GM19025 (cell line): ENCODE measurements at regions not wholly inside any gene's neighbourhood (a gene's known extent, or its start where the extent isn't known, plus 50 kb on each side); places are given as distances from the start of the nearest gene placed in this dataset.

Experiments
- ATAC-seq: cut with Tn5 transposase; IDR thresholded peaks from one replicate; pipeline ENCODE4 v1.9.1; 2021; ENCODE audit warnings: mild to moderate bottlenecking, low read depth, moderate library complexity; ENCODE audit not compliant: unreplicated experiment

- ATAC-seq, result no peak
Observed at GRCh38 chr6:19127081-19127480, 710.1 kb upstream of the ID4 start.

GRCh38 chr6:19128701-19129100, 708.5 kb upstream of the ID4 start:
- no peak for ATAC-seq

- ATAC-seq, result no peak
Observed at GRCh38 chr6:19135706-19136105, 701.5 kb upstream of the ID4 start.

DNA sequence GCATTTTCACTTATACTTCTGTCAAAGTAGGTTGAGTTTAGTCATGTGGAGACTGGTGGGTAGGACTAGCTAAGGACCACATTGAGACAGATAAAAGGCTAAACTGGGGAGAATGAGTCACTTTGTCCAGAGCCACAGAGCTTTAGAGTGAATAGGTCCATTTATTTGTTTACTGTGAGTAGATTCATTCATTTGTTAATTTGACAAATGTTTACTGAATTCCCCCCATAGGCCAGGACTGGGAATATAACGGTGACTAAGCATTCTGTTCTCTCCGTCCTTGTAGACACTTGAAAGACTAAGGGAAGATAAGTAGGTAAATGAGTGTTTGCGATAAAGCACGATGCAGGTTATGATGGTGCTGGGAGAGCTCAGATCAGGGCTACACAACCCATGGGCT, 699.7 kb upstream of the ID4 start:
- no peak for ATAC-seq

DNA sequence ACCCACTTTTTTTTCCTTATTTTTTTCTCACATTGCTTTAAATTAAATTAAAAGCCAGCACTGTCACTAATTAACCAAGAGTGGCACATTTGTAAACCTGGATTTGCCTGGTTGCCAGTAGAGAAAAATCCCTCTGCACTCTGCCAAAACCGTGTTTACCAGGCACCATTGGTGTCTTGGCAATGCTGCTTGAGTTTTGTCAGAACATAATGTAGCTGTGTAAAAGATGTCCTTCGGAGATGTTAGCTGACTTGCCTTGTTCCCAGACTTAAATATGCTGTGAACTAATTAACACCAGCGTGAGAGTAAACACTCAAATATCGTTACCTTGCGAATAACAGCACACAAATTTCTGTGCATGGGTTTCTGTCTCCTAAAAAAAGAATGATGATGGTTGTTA, 694.9 kb upstream of the ID4 start:
- ATAC-seq, result no peak

DNA sequence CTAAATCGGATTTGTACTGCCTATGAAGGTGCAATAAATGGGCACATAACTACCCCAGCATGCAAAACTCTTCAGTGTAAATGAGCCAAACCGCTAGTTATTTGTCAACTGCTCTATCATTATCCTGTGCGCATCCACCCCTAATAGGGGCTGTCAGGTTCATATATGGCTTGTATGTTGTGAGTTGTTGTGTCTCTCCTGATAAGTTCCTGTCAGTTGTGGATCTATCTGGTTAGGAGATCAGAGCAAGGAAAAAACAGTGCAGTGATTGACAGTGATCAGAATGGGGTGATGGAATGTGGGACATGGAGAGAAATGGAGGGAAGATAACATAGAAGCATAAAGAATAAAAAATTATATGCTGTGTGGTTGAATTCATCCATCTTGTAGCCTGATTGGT, 686.9 kb upstream of the ID4 start:
- no peak for ATAC-seq

DNA sequence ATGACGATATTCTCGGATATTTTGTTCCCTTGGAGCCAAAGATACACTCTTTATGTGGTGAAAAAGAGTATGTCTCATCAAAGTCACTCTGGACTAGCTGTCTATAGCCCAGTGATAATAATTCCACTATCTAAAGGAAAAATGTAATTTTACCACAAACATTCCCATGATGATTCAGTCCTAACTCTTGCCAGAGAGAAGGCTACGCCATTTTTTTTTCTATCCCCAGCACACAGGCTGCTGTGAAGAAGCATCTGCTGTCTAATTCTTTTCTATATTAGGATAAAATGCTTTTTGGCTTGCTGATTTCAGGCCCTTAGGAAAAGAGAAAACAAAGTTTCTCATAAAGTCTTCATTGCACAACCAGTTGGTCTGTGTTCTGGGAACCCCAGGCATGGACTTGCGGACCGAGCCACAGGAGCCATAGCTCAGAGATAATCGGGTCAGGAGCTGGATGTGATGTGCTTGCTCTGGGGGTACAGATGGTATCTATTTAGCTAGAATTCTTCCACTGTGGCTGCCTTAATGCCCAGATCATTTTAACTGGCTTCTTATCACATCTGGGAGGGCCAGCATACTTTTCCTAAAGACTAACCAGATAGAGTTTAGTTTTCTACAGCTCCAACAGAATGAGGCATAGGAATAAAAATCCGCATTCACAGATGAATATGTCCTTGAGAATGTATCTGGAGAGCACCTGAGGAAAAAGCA, 683.7 kb upstream of the ID4 start:
- ATAC-seq, result no peak

DNA sequence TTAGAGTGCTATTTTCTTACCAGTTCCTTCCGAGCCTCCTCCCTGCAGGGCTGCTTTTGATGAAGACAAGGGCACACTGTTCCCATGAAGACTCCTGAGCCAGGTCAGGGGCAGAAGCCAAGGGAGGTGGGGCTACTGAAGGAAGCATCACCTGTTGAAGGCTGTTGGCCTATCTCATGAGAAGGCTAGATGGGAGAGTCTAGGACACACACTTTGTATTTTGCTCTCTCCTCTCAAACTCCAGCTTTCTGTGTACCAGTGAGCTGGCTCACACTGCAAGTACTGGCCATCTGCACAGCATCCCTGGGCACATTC, 683.2 kb upstream of the ID4 start:
- ATAC-seq, result no peak

DNA sequence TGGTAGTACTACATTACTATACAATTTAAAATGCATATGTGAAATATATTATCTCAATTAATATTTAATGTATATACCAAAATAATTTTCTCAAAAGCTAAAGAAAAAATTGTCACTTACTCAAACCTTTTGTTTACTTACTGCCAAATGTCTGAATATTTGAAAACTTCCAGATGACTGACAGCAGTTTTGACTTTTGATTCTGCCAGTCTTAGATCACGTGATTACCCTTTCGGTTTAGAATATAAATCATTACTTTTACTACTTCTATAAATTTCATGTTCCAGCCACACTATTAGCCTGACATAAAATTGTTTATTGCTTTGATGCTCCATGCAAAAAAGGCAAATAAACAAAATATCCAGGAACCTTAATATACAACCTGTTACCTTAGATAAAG, 680.7 kb upstream of the ID4 start:
- no peak for ATAC-seq

- ATAC-seq, result no peak
Observed at GRCh38 chr6:19157486-19157885, 679.7 kb upstream of the ID4 start.

- ATAC-seq, result no peak
Observed at GRCh38 chr6:19158586-19158985, 678.6 kb upstream of the ID4 start.

GRCh38 chr6:19159089-19159488, 678.1 kb upstream of the ID4 start:
- ATAC-seq, result no peak

DNA sequence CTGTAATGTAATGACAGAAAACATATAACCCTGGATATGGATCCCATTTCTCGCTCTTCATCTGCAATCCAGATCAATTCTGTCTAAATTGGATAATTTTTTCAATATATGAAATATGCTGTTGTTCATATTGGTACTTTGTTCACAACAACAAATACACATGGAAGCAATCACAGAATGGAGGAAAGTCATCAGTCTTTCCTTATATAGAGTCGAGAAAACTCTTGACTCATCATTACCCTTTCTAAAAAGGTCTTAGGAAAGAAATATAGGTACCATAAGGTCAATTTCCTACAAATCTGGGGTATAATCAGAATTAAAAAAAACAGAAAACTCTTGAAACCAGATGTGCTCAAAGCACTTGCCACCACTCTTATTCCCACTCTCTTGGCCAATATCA, 677.6 kb upstream of the ID4 start:
- no peak for ATAC-seq

GRCh38 chr6:19160081-19160730, 677.0 kb upstream of the ID4 start:
- ATAC-seq, result no peak

DNA sequence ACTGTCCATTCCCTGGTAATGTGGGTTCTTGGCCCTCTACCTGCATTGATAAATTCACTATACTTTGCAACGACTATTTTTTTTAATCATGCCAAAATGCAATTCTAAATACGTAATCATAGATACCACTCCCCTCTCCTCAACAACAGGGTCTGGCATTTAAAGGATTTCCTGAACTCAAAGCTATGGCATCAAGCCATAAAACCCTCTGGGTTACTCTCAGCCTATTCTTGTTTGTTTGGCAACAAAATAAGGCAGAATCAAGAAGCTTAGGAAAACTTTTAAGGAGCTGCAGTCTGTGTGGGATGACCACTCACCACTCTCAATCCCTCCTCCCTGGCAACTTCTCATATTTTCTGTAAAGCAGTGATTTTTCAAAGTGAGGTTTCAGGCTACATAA, 669.9 kb upstream of the ID4 start:
- no peak for ATAC-seq

DNA sequence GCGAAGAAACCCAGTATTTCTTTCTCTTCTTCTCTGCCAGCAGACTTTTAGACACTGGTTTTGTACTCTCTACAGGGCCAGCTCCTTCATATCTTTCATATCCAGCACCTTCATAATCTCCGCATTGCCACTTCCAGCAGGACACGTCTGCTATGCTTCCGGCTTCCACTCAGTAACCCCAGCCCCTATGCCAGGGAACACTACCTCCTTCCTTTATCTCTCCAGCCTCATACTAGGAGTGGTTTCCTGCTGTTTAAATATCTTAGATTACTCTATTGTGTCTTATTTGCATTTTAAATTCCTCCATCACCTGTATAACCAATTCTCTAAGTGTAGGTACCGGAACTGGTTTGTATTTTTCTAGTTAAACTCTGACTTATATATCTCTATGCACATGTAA, 667.8 kb upstream of the ID4 start:
- no peak for ATAC-seq

- no peak for ATAC-seq
Observed at GRCh38 chr6:19175023-19175422, 662.1 kb upstream of the ID4 start.

GRCh38 chr6:19180348-19181072, 656.7 kb upstream of the ID4 start:
- no peak for ATAC-seq

DNA sequence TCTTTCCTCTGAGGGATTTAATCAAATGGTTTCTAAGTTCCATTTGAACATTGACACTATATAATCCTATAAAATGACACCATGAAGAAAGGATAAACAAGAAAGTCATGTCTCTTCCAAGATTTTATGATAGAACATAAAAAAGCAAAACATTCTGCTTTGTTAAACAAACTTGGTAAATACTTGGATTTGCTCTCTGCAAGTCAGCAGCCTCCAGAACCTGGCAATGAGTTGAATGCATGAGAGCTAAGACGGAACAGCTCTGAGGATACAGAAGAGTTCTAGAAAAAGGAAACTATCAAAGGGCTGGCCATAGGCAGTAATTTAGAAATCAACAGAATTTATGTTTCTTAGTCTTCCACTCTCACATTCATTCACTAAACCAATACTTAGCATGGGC, 656.0 kb upstream of the ID4 start:
- no peak for ATAC-seq

- ATAC-seq, result no peak
Observed at GRCh38 chr6:19193624-19194023, 643.5 kb upstream of the ID4 start.

GRCh38 chr6:19204445-19204844, 632.7 kb upstream of the ID4 start:
- ATAC-seq, result no peak

GRCh38 chr6:19205076-19205475, 632.1 kb upstream of the ID4 start:
- no peak for ATAC-seq
